ENCODE measurements at regions not wholly inside any gene's neighbourhood (a gene's known extent, or its start where the extent isn't known, plus 50 kb on each side); places are given as distances from the start of the nearest gene placed in this dataset.

- DNase-seq (ENCODE audit: extremely low read depth, insufficient read length): no peak
- no peak for TF ChIP-seq CTCF (IDR thresholded peaks at IDR 0.05; ENCODE audit: insufficient read depth, low read length, poor library complexity, severe bottlenecking)
- no peaks in the 10 kb centered on the region for H3K36me3 ChIP-seq (ENCODE audit: control insufficient read depth, insufficient read depth, low read length)
- no peaks in the 10 kb centered on the region for H3K27me3 ChIP-seq (replicated peaks; ENCODE audit: control insufficient read depth, insufficient read depth, low read length)
- H3K4me3 ChIP-seq (replicated peaks; ENCODE audit: low read depth, low read length): no peak overlapping the region
Observed at GRCh38 chr1:113281550-113281949, 108.8 kb upstream of the MAGI3 start.

- no peak for DNase-seq (ENCODE audit: extremely low read depth, insufficient read length)
- TF ChIP-seq CTCF (IDR thresholded peaks at IDR 0.05; ENCODE audit: insufficient read depth, low read length, poor library complexity, severe bottlenecking): no peak
Observed at GRCh38 chr1:113282008-113282892, 108.1 kb upstream of the MAGI3 start.

GRCh38 chr1:113282893-113283285 lies 107.4 kb upstream of the MAGI3 start:
- Histone ChIP-seq H3K27me3 (replicated peaks; ENCODE audit: control insufficient read depth, insufficient read depth, low read length) (no peaks in the 10 kb centered on the region), H3K36me3 (ENCODE audit: control insufficient read depth, insufficient read depth, low read length) (no peaks in the 10 kb centered on the region), H3K4me3 (replicated peaks; ENCODE audit: low read depth, low read length) (no peak overlapping the region)
- DNase-seq (ENCODE audit: extremely low read depth, insufficient read length): no peak
- no peak for TF ChIP-seq CTCF (IDR thresholded peaks at IDR 0.05; ENCODE audit: insufficient read depth, low read length, poor library complexity, severe bottlenecking)

More at GRCh38 chr1:113282008-113282892, 108.1 kb upstream of the MAGI3 start:
- H3K4me3 ChIP-seq (replicated peaks; ENCODE audit: low read depth, low read length): no peak overlapping the region
- no peaks in the 10 kb centered on the region for H3K27me3 ChIP-seq (replicated peaks; ENCODE audit: control insufficient read depth, insufficient read depth, low read length)
- H3K36me3 ChIP-seq (ENCODE audit: control insufficient read depth, insufficient read depth, low read length): no peaks in the 10 kb centered on the region

GRCh38 chr1:113283914-113284313 lies 106.4 kb upstream of the MAGI3 start:
- H3K4me3 ChIP-seq (replicated peaks; ENCODE audit: low read depth, low read length): no peak overlapping the region
- DNase-seq (ENCODE audit: extremely low read depth, insufficient read length): no peak
- no peaks in the 10 kb centered on the region for H3K36me3 ChIP-seq (ENCODE audit: control insufficient read depth, insufficient read depth, low read length)
- TF ChIP-seq CTCF (IDR thresholded peaks at IDR 0.05; ENCODE audit: insufficient read depth, low read length, poor library complexity, severe bottlenecking): no peak
- no peaks in the 10 kb centered on the region for H3K27me3 ChIP-seq (replicated peaks; ENCODE audit: control insufficient read depth, insufficient read depth, low read length)

GRCh38 chr1:113286156-113286555 lies 104.2 kb upstream of the MAGI3 start:
- no peaks in the 10 kb centered on the region for H3K36me3 ChIP-seq (ENCODE audit: control insufficient read depth, insufficient read depth, low read length)
- no peak overlapping the region for H3K4me3 ChIP-seq (replicated peaks; ENCODE audit: low read depth, low read length)
- DNase-seq (ENCODE audit: extremely low read depth, insufficient read length): no peak
- no peak for TF ChIP-seq CTCF (IDR thresholded peaks at IDR 0.05; ENCODE audit: insufficient read depth, low read length, poor library complexity, severe bottlenecking)
- no peaks in the 10 kb centered on the region for H3K27me3 ChIP-seq (replicated peaks; ENCODE audit: control insufficient read depth, insufficient read depth, low read length)
